GM19240 (cell line): ENCODE measurements at regions not wholly inside any gene's neighbourhood (a gene's known extent, or its start where the extent isn't known, plus 50 kb on each side); places are given as distances from the start of the nearest gene placed in this dataset.
"Not testable (repeated sequence)": the region's sequence is repeated elsewhere in the genome, so short reads cannot be mapped to it uniquely, and the experiment has no call there.

ENCODE experiments used
- DNase-seq: peaks from one replicate; pipeline ENCODE4 v3.0.0; 2011; ENCODE audit warnings: low spot score; ENCODE audit not compliant: insufficient read length

DNA sequence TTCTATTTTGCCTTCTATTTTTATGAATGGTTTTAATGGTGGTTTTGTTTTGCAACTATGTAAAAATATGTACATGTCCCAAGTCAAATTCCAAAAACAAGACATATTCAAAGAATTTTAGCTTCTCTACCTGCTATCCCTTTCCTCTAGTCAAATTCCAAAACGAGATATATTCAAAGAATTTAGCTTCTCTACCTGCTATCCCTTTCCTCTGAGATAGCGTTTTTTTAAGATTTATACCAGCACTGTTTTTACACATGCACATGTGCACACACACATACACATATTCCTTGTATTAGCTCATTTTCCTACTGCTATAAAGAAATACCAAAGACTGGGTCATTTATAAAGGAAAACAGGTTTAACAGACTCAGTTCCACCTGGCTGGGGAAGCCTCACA is 199.1 kb upstream of the ARL4C start:
- DNase-seq, result no peak

GRCh38 chr2:234694244-234695013 is 197.5 kb upstream of the ARL4C start:
- no peak for DNase-seq

GRCh38 chr2:234693681-234694190 is 196.9 kb upstream of the ARL4C start:
- DNase-seq, result not testable (repeated sequence)

DNA sequence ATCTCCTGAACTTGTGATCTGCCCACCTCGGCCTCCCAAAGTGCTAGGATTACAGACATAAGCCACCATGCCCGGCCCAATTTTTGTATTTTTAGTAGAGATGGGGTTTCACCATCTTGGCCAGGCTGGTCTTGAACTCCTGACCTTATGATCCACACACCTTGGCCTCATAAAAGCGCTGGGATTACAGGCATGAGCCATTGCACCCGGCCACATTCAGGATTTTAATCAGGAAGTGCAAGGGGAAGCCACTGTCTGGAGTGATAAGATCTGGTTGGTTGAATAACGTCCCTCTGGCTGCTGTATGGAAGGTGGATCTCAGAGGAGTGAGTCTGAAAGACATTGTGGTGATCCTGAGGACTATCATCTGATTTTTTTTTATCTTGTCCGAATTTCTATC is 196.3 kb upstream of the ARL4C start:
- not testable (repeated sequence) for DNase-seq

DNA sequence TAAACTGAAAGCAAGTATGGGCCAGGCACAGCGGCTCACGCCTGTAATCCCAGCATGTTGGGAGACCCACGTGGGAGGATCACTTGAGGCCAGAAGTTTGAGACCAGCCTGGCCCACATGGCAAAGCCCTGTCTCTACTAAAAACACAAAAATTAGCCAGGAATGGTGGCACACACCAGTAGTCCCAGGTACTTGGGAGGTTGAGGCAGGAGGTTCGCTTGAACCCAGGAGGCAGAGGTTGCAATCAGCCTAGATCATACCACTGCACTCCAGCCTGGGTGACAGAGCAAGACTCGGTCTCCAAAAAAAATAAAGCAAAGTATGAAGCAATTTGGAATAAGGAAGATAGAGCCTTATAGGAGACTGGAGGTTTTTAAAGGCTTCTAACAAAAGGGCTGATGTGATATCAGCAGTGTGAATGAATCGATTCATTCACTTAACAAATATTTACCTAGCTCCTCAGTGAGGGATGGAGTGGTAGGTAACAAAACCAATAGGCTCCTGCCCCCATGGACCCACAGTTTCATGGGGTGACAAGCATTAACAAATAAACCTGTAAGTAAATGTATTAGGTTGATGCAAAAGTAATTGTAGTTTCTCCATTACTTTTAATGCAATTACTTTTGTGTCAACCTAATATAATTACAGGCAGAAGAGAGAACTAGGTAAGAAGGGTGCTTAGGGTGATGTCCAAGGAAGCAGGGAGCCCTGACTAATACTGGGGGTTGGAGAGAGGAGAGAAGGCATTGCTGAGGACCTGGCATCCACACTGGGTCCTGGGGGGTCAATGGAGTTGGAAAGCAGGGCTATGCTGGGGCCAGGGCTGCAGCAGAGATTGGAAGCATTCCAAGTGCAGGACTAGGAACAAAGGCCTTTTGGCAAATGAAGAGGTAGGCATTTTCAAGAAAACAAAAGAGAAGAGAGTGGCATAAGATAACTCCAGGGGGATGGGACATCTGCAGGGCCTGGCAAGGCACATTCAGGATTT is 195.4 kb upstream of the ARL4C start:
- DNase-seq, result no peak

DNA sequence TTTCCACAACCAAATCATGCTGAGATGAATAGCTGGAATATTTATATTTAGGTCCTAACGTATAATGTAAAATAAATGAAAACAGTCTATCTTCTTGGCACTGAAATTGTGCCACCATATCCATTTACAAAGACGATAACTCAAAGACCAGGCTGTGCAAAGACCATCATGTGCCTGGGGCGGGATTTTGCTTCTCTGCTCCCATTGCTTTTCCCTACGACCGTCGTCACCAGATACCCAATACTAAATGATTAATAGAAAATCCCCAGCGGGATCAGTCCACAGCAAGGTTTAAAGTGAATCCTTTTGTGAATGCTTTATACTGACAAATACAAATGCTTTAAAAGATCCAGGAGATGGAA is 194.3 kb upstream of the ARL4C start:
- DNase-seq, result no peak

GRCh38 chr2:234690569-234691213 is 193.8 kb upstream of the ARL4C start:
- no peak for DNase-seq

- no peak for DNase-seq
Observed at GRCh38 chr2:234689911-234690379, 193.1 kb upstream of the ARL4C start.

GRCh38 chr2:234687718-234688475 is 191.0 kb upstream of the ARL4C start:
- no peak for DNase-seq

DNA sequence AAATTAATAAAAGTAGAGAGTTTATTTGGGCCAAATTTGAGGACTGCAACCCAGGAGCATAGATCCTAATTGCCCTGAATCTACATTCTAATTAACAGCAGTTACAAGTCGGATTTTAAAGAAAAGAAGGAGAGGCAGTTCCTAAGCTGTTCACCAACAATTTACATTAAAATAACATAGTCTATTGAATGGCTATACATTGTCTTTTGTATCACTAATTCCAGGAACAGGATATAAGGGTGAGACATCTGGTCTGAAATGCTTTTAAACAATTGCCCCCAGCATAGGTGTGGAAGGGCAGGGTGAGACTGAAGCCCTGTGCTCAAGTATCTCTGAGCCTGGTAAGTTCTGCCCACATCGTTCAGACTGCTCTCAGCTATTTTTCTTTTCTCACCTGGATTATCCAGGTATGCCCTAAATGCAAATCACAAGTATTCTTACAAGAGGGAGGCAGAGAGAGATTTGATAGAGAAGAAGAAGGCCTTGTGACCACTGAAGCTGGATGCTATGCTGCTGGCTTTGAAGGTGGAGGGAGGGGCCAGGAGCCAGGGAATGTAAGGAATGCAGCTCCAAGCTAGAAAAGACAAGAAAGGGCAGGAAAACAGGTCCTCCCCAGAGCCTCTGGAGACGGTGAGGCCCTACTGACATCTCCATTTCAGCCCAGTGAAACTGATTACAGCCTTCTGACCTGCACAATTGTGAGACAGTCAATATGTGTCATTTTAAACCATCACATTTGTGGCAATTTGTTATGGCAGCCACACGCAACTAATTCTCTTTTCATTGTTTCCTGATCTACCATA is 189.4 kb upstream of the ARL4C start:
- no peak for DNase-seq

GRCh38 chr2:234684466-234684865 is 187.6 kb upstream of the ARL4C start:
- no peak for DNase-seq

GRCh38 chr2:234683950-234684349 is 187.1 kb upstream of the ARL4C start:
- DNase-seq, result no peak

DNA sequence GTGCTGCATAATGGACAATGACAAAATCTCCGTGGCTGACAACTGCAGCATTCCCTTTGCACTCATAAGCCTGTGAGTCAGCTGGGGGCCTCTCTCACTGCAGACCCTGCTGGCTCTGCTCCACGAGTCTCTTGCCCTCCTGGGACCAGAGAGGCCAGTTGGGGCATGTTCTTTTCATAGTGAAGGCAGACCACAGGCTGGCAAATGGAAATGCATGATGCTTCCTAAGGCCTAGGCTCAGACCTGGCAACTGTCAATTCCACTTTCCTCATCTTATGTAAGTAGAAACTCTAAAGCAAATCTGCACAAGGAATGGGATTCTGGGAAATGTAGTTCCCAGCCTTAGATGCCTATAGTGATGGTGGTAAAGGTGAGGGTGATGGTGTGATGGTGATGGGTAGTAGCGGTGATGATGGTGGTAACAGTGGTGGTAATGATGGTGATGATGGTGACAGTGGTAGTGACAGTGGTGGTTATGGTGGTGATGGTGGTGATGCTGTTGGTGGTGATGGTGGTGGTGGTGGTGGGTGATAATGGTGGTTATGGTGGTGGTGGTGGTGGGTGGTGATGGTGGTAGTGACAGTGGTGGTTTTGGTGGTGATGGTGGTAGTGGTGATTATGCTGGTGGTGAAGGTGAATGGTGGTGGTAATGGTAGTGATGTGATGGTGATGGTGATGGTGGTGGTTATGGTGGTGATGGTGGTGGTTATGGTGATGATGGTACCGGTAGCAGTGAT is 185.8 kb upstream of the ARL4C start:
- DNase-seq, result no peak

DNA sequence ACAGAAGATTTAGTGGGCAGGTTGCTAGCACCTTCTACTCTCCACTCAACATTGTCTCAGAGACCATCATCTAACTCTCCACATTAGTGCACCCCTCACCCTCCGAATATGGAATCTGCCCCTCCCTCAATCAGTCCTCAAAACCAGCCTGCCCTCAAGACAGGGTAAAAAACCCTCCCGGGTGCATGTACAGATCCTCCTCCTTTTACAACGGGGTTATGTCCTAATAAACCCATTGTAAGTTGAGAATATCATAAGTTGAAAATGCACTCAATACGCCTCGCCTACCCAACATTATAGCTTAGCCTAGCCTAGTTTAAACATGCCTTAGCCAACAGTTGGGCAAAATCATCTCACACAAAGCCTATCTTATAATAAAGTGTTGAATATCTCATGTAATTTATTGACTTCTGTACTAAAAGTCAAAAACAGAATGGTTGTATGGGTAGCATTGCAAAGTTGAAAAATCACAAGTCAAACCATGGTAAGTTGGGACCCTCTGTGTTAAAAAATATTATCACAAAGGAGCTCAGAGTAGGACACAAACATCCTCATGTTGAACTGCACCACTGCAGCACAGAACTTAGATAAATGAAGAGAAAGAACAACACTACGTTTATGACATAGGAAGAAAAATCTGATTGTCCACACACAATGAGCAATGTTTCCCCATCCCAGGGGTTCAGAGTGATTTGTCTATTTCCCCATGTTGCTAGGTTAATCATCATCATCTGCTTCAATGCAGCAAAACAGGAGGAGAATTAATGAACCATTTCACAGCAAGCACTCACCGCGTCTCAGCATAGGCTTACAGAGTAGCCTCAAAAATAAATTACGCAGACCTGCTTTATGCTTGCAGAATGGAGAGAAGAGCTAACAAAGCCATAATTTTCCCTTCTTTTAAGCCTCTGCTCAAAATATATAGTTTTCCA is 184.1 kb upstream of the ARL4C start:
- DNase-seq, result no peak

DNA sequence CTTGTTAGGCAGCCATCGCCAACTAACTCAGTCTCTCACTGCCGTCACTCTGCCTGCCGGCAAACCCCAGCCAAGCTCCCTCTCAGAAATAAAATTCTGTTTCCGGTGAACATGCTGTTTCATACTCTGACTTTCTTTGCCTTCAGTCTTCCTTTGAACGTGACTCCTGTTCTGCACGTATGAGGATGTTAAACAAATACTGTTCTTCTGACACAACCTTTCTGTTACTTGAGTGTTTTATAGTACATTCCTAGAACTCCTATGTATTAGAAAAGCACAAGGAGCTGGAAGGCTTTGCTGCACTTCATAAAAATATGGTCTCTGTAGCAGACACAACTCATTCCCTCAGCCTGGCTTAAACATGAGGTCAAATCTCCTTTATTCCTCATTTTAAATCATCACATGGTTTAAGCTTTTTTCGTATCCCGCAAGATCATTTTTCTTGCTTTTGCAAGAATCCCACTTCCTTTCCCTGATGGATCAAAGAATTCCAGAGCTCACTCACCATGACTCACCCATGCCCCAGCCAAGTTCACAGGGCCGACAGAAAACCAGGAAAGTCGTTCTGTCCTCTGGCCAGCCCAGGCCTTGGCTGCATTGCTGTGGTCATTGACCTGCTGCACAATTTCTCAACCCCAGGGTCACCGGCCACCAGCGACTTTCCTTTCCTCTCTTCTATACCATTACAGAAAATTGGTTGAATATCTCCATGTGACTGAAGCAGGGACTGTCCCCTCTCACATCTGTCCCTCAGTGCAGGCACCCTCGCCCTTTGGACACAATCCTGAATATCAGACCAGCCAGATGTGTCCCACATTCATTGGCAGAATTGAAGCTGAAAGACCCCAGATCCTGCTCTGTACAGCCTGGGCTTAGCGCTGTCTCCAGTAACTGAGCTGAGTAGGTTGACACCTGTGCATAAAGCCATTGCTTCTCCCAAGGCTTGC is 183.1 kb upstream of the ARL4C start:
- no peak for DNase-seq

DNA sequence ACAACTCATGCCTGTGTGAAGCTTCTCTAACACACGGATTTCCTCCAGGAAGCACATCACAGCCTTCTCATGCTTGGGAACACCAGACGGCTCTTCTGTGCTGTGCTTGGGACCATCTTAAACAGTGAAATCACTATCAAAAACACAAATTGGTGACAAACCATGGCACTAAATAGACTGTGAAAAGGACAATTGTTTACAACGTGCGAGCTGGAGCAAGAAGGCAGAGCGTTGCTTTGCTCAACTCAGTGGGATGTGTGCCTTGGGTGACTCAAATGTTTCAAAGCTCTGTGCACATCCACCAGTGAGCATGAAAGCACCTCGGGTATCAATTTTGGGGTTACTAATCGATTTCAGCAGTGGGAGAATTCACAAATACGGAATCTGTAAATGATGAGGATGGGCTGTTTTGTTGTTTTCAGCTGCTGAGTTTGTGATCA is 182.4 kb upstream of the ARL4C start:
- no peak for DNase-seq

- DNase-seq, result no peak
Observed at GRCh38 chr2:234678711-234679110, 181.8 kb upstream of the ARL4C start.
